ENCODE measurements at regions not wholly inside any gene's neighbourhood (a gene's known extent, or its start where the extent isn't known, plus 50 kb on each side); places are given as distances from the start of the nearest gene placed in this dataset.

DNA sequence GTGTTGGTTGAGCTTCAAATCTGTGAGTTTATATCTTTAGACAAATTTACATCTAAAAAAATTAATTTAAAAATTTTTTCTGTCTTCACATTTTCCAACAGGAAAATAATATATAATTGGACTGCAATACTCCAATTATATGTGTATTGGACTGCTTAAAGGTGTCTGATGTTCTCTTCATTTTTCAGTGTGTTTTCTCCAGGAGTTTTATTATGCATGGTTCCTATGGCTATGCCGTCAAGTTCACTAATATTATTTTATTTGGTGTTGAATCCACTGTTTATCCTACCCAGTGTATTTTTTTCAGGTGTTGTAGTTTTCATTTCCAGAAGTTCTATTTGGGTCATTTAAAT lies 62.1 kb upstream of the CTLA4 start:
- Histone ChIP-seq H3K27me3 (no peaks in the 10 kb centered on the region), H3K4me1 (peaks cover 0 to 3% (median 0%) of the 10 kb centered on the region in 4 donors), H3K4me3 (no peak overlapping the region), H3K27ac (no peak overlapping the region), H3K9me3 (peaks cover 0 to 10% of the 10 kb centered on the region in 2 donors), H3K36me3 (no peaks in the 10 kb centered on the region)
- TF ChIP-seq POLR2A (IDR thresholded peaks at IDR 0.05) = no peak
- no peak for TF ChIP-seq POLR2AphosphoS5 (IDR thresholded peaks at IDR 0.05)
- TF ChIP-seq, protein P1, sequence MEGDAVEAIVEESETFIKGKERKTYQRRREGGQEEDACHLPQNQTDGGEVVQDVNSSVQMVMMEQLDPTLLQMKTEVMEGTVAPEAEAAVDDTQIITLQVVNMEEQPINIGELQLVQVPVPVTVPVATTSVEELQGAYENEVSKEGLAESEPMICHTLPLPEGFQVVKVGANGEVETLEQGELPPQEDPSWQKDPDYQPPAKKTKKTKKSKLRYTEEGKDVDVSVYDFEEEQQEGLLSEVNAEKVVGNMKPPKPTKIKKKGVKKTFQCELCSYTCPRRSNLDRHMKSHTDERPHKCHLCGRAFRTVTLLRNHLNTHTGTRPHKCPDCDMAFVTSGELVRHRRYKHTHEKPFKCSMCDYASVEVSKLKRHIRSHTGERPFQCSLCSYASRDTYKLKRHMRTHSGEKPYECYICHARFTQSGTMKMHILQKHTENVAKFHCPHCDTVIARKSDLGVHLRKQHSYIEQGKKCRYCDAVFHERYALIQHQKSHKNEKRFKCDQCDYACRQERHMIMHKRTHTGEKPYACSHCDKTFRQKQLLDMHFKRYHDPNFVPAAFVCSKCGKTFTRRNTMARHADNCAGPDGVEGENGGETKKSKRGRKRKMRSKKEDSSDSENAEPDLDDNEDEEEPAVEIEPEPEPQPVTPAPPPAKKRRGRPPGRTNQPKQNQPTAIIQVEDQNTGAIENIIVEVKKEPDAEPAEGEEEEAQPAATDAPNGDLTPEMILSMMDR (IDR thresholded peaks at IDR 0.05) = no peak
- no peak for TF ChIP-seq EP300 (IDR thresholded peaks at IDR 0.05; ENCODE audit: low read depth)
- intact Hi-C loops (cut with DNase I; ENCODE audit: low total_unique reads) = no loop called here
- in situ Hi-C loops (cut with MboI; ENCODE audit: low pct_ligation_motif_present in 1 of 4, low pct_unique_long_range_greater_than_20kb in 1 of 4, low sequenced_read_pairs in 3 of 4) = loop anchor here in 3 of 4 donors (25.0 kb wide), 3 partner anchors 143 to 568 kb away; partner anchors contain the start of gene CYP20A1 (in 2 of the 3)
- DNase-seq = no peak
- WGBS, 2 donors (ENCODE audit: low coverage in 1 of 2) = 97 to 100% methylated on average over 1 of the region's 1 CpG

DNA sequence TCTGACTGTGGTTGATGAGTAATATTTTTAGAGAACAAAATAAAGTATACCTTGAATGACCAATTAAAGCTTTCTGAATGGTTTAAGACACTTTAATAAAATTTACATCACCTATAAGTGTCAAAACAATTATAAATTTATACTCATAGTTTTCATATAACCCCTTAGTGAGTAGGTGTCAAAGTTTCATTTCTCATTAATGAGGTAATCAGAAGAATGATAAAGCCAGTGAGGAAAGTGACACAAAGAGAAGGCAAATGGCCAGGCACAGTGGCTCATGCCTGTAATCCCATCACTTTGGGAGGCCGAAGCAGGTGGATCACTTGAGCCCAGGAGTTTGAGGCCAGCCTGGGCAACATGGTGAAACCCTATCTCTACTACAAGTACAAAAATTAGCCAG lies 60.8 kb upstream of the CTLA4 start:
- intact Hi-C loops (cut with DNase I; ENCODE audit: low total_unique reads) = no loop called here

DNA sequence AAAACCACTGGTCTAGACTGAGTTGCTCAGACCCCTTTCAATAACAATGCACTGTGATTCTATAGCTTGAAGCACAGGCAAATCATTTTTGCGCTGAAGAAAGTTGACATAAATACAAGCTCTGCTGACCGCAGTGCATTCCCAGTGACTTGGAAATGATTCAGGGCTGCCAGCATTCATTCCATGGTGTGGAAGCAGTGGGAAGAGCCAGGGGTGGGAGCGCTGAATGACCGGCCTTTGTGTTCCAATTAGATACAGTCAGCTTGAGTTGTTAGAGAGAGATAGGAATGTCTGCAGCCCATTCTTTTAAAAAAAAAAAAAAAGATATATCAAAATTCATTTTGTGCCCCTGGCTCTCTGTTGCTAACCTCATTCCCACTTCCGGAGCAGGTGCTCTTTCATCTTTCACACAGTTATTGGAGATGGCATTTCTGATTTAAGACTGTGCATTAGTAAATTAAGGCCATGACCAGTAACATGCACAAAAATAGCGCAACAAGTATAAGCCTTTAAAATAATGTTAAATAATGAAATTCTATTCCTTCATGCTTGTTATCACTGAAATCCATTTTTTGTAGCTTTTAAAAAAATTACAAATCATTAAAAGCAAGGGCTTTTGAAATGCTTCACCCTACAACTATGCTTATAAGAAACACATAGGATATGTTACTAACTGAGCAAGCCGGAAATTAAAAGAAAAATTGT lies 59.4 kb upstream of the CTLA4 start:
- 76 to 91% methylated on average over 7 of the region's 7 CpGs for WGBS, 2 donors (ENCODE audit: low coverage in 1 of 2)
- H3K27ac ChIP-seq = no peak overlapping the region
- peaks cover 0 to 10% of the 10 kb centered on the region in 2 donors for H3K9me3 ChIP-seq
- no peak for DNase-seq
- H3K4me1 ChIP-seq = peaks cover 6 to 30% (median 16%) of the 10 kb centered on the region in 4 donors
- H3K4me3 ChIP-seq = no peak overlapping the region
- in situ Hi-C loops (cut with MboI; ENCODE audit: low pct_ligation_motif_present in 1 of 4, low pct_unique_long_range_greater_than_20kb in 1 of 4, low sequenced_read_pairs in 3 of 4) = loop anchor here in 3 of 4 donors (25.0 kb wide), 3 partner anchors 146 to 571 kb away; partner anchors contain the start of gene CYP20A1 (in 2 of the 3)
- no peaks in the 10 kb centered on the region for H3K27me3 ChIP-seq
- intact Hi-C loops (cut with DNase I; ENCODE audit: low total_unique reads) = no loop called here
- H3K36me3 ChIP-seq = no peaks in the 10 kb centered on the region
- TF ChIP-seq POLR2A (IDR thresholded peaks at IDR 0.05) (no peak), POLR2AphosphoS5 (IDR thresholded peaks at IDR 0.05) (no peak), EP300 (IDR thresholded peaks at IDR 0.05; ENCODE audit: low read depth) (no peak)
- TF ChIP-seq, protein P1 (IDR thresholded peaks at IDR 0.05) = no peak

More for the DNA sequence above, 60.8 kb upstream of the CTLA4 start:
- in situ Hi-C loops (cut with MboI; ENCODE audit: low pct_ligation_motif_present in 1 of 4, low pct_unique_long_range_greater_than_20kb in 1 of 4, low sequenced_read_pairs in 3 of 4) = loop anchor here in 3 of 4 donors (25.0 kb wide), 3 partner anchors 144 to 569 kb away; partner anchors contain the start of gene CYP20A1 (in 2 of the 3)
- 96% methylated on average over 1 of the region's 1 CpG; no CpG with 5 or more reads in 1 of the 2 donors for WGBS, 2 donors (ENCODE audit: low coverage in 1 of 2)
- Histone ChIP-seq H3K4me1 (peaks cover 0 to 16% (median 4%) of the 10 kb centered on the region in 4 donors), H3K27ac (no peak overlapping the region), H3K27me3 (no peaks in the 10 kb centered on the region), H3K4me3 (no peak overlapping the region), H3K9me3 (peaks cover 0 to 10% of the 10 kb centered on the region in 2 donors), H3K36me3 (no peaks in the 10 kb centered on the region)
- DNase-seq = no peak
- no peak for TF ChIP-seq POLR2AphosphoS5 (IDR thresholded peaks at IDR 0.05)
- TF ChIP-seq, protein P1 (IDR thresholded peaks at IDR 0.05) = no peak
- TF ChIP-seq POLR2A (IDR thresholded peaks at IDR 0.05) = no peak
- TF ChIP-seq EP300 (IDR thresholded peaks at IDR 0.05; ENCODE audit: low read depth) = no peak

DNA sequence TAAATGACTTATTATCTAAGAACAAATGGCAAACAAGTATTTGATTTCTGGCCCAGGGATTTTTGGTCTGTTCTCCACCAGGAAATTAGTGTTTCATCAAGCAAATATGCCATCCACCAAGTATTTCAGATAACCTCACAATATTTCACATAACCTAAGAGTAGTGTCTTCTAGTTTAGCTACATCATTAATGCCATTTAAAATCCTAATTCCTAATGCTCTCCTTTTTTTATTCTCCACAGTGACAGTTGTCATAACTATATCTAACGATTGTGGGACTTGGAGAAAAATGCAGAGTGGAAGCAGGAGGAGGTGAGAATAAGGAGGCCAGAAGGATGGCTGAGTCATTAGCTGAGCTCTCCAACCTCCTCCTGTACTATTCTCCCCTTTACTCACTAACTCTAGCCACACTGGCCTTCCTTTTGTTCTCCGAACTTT lies 58.5 kb upstream of the CTLA4 start:
- Histone ChIP-seq H3K27me3 (no peaks in the 10 kb centered on the region), H3K4me3 (no peak overlapping the region), H3K4me1 (peaks cover 6 to 39% (median 24%) of the 10 kb centered on the region in 4 donors), H3K9me3 (peaks cover 0 to 10% of the 10 kb centered on the region in 2 donors), H3K36me3 (no peaks in the 10 kb centered on the region), H3K27ac (no peak overlapping the region)
- intact Hi-C loops (cut with DNase I; ENCODE audit: low total_unique reads) = no loop called here
- WGBS, 2 donors (ENCODE audit: low coverage in 1 of 2) = 82 to 85% methylated on average over 2 of the region's 2 CpGs
- in situ Hi-C loops (cut with MboI; ENCODE audit: low pct_ligation_motif_present in 1 of 4, low pct_unique_long_range_greater_than_20kb in 1 of 4, low sequenced_read_pairs in 3 of 4) = loop anchor here in 3 of 4 donors (25.0 kb wide), 3 partner anchors 147 to 572 kb away; partner anchors contain the start of gene CYP20A1 (in 2 of the 3)
- TF ChIP-seq EP300 (IDR thresholded peaks at IDR 0.05; ENCODE audit: low read depth) = no peak
- no peak for TF ChIP-seq POLR2AphosphoS5 (IDR thresholded peaks at IDR 0.05)
- TF ChIP-seq, protein P1 (IDR thresholded peaks at IDR 0.05) = no peak
- TF ChIP-seq POLR2A (IDR thresholded peaks at IDR 0.05) = no peak
- DNase-seq = no peak
